HFFc6 (cell line): ENCODE measurements at regions not wholly inside any gene's neighbourhood (a gene's known extent, or its start where the extent isn't known, plus 50 kb on each side); places are given as distances from the start of the nearest gene placed in this dataset.

Experiments
- DNase-seq: peaks from one replicate; pipeline ENCODE4 v3.0.0-alpha.2; 2018
- H3K27ac Mint-ChIP-seq: 2 replicates; pipeline ENCODE4 v1.8.0; 2020; ENCODE audit warnings: mild to moderate bottlenecking, mixed read lengths
- H3K27me3 Mint-ChIP-seq: 2 replicates; pipeline ENCODE4 v1.8.0; 2021; ENCODE audit warnings: mild to moderate bottlenecking, moderate library complexity, mixed read lengths; ENCODE audit not compliant: insufficient read depth
- H3K36me3 Mint-ChIP-seq: 2 replicates; pipeline ENCODE4 v1.8.0; 2021; ENCODE audit warnings: low read depth, mixed read lengths
- H3K4me1 Mint-ChIP-seq: 2 replicates; pipeline ENCODE4 v1.8.0; 2020; ENCODE audit warnings: low read depth, mixed read lengths
- H3K4me3 Mint-ChIP-seq: 2 replicates; pipeline ENCODE4 v1.8.0; 2020; ENCODE audit warnings: mild to moderate bottlenecking, moderate library complexity, mixed read lengths
- H3K9me3 Mint-ChIP-seq: 2 replicates; pipeline ENCODE4 v1.8.0; 2020; ENCODE audit warnings: mild to moderate bottlenecking, mixed read lengths
- TF ChIP-seq, protein P1 (sequence below): fragments of 200-600 bp; sonication (generic); IDR thresholded peaks from 2 replicates; pipeline ENCODE4 v1.5.0; 2021; ENCODE audit warnings: antibody characterized with exemption, mild to moderate bottlenecking

- Mint-ChIP-seq H3K27ac (no peak overlapping the region), H3K36me3 (no peaks in the 10 kb centered on the region), H3K27me3 (no peaks in the 10 kb centered on the region; the same call in 1 of the 2 replicates), H3K9me3 (no peaks in the 10 kb centered on the region), H3K4me3 (no peak overlapping the region), H3K4me1 (peaks cover 43% of the 10 kb centered on the region)
- TF ChIP-seq, protein P1, sequence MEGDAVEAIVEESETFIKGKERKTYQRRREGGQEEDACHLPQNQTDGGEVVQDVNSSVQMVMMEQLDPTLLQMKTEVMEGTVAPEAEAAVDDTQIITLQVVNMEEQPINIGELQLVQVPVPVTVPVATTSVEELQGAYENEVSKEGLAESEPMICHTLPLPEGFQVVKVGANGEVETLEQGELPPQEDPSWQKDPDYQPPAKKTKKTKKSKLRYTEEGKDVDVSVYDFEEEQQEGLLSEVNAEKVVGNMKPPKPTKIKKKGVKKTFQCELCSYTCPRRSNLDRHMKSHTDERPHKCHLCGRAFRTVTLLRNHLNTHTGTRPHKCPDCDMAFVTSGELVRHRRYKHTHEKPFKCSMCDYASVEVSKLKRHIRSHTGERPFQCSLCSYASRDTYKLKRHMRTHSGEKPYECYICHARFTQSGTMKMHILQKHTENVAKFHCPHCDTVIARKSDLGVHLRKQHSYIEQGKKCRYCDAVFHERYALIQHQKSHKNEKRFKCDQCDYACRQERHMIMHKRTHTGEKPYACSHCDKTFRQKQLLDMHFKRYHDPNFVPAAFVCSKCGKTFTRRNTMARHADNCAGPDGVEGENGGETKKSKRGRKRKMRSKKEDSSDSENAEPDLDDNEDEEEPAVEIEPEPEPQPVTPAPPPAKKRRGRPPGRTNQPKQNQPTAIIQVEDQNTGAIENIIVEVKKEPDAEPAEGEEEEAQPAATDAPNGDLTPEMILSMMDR, result no peak
- no peak for DNase-seq
These were observed 104.9 kb downstream of the CHIC2 start for GRCh38 chr4:53959343-53960120.

DNA sequence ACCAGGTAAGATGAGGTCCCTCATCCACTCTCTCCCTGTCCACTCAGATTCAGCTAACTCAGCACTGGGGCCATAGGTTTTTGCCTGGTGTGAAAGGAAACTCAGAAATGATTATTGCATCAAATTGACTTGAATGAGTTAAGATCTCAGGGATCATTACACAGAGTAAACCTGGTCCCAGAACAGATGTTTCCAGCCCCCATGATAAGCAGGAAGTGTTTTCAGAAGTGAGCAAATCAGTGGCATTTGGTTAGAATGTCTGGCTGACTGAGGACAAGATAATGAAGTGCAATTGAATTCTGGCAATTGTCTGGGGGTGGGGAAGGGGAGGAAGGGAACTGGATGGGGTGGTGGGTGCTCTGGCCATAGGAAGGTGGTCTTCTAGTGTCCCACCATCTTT lies 108.0 kb downstream of the CHIC2 start:
- TF ChIP-seq, protein P1, result no peak
- Mint-ChIP-seq H3K4me3 (no peak overlapping the region), H3K36me3 (no peaks in the 10 kb centered on the region), H3K27me3 (no peaks in the 10 kb centered on the region; the same call in 1 of the 2 replicates), H3K27ac (no peak overlapping the region), H3K4me1 (peaks cover 16% of the 10 kb centered on the region), H3K9me3 (no peaks in the 10 kb centered on the region)
- DNase-seq, result no peak

- H3K27ac Mint-ChIP-seq, result no peak overlapping the region
- no peak overlapping the region for H3K4me3 Mint-ChIP-seq
- TF ChIP-seq, protein P1, result no peak
- H3K4me1 Mint-ChIP-seq, result peaks cover 12% of the 10 kb centered on the region
- no peak for DNase-seq
- no peaks in the 10 kb centered on the region for H3K36me3 Mint-ChIP-seq
- H3K27me3 Mint-ChIP-seq, result no peaks in the 10 kb centered on the region; the same call in 1 of the 2 replicates
- no peaks in the 10 kb centered on the region for H3K9me3 Mint-ChIP-seq
These were observed 108.4 kb downstream of the CHIC2 start for GRCh38 chr4:53956053-53956452.

GRCh38 chr4:53951414-53951813 lies 113.0 kb downstream of the CHIC2 start:
- no peak for DNase-seq
- Mint-ChIP-seq H3K9me3 (no peaks in the 10 kb centered on the region), H3K36me3 (no peaks in the 10 kb centered on the region), H3K27ac (no peak overlapping the region), H3K4me1 (peaks cover 7% of the 10 kb centered on the region), H3K4me3 (no peak overlapping the region), H3K27me3 (no peaks in the 10 kb centered on the region; the same call in 1 of the 2 replicates)
- TF ChIP-seq, protein P1, result no peak

- peaks cover 27% of the 10 kb centered on the region for H3K4me1 Mint-ChIP-seq
- peaks cover 19% of the 10 kb centered on the region for H3K36me3 Mint-ChIP-seq
- H3K9me3 Mint-ChIP-seq, result peaks cover 17% of the 10 kb centered on the region
- peak overlapping the region; percentile 9 for H3K4me3 Mint-ChIP-seq
- no peaks in the 10 kb centered on the region for H3K27me3 Mint-ChIP-seq
- peak; percentile 68 for DNase-seq
- TF ChIP-seq, protein P1, result no peak
- H3K27ac Mint-ChIP-seq, result peak overlapping the region; percentile 41
These were observed 120.9 kb downstream of the CHIC2 start for GRCh38 chr4:53943345-53944085.
